ENCODE measurements at regions not wholly inside any gene's neighbourhood (a gene's known extent, or its start where the extent isn't known, plus 50 kb on each side); places are given as distances from the start of the nearest gene placed in this dataset.
"Not testable (repeated sequence)": the region's sequence is repeated elsewhere in the genome, so short reads cannot be mapped to it uniquely, and the experiment has no call there.

- Histone ChIP-seq H2AFZ (ENCODE audit: control insufficient read depth, low read length) (no peak overlapping the region), H3K4me2 (ENCODE audit: control insufficient read depth, extremely low read depth, insufficient read depth, low read depth, low read length) (no peak overlapping the region), H3K4me1 (ENCODE audit: control insufficient read depth, extremely low read depth, insufficient read depth, low read length) (peaks cover 18% of the 10 kb centered on the region), H3K9ac (ENCODE audit: control insufficient read depth, extremely low read depth, insufficient read depth, low read length) (no peak overlapping the region), H3K79me2 (ENCODE audit: control insufficient read depth, insufficient read depth, low read length) (no peaks in the 10 kb centered on the region), H4K20me1 (ENCODE audit: control insufficient read depth, extremely low read depth, insufficient read depth, low read length) (no peaks in the 10 kb centered on the region), H3K36me3 (ENCODE audit: control insufficient read depth in 2 of 2, extremely low read depth in 1 of 2, insufficient read depth in 2 of 2, low read length in 2 of 2) (no peaks in the 10 kb centered on the region), H3K27me3 (ENCODE audit: control insufficient read depth, extremely low read depth, insufficient read depth, low read length) (no peaks in the 10 kb centered on the region), H3K4me3 (ENCODE audit: control insufficient read depth in 2 of 3, extremely low read depth in 1 of 3, insufficient read depth in 2 of 3, low read depth in 1 of 3, low read length in 3 of 3) (no peak overlapping the region), H3K9me1 (ENCODE audit: control insufficient read depth, extremely low read depth, insufficient read depth, low read length) (no peaks in the 10 kb centered on the region), H3K27ac (ENCODE audit: control insufficient read depth, insufficient read depth, low read length) (no peak overlapping the region), H3K9me3 (ENCODE audit: control insufficient read depth, low read depth, low read length) (no peaks in the 10 kb centered on the region)
- FAIRE-seq (no peak), DNase-seq (ENCODE audit: low read depth, low spot score) (no peak)
- dilution Hi-C loops (cut with MboI; ENCODE audit: extremely low pct_ligation_motif_present, low sequenced_read_pairs) = no loop called here
- no peak for TF ChIP-seq CTCF (optimal IDR thresholded peaks at IDR 0.05 in 1 of 3, IDR thresholded peaks at IDR 0.05 in 1 of 3, conservative IDR thresholded peaks at IDR 0.05 in 1 of 3; ENCODE audit: extremely low read depth in 1 of 3, insufficient read depth in 2 of 3, low read length in 3 of 3)
- TF ChIP-seq EZH2 (IDR thresholded peaks at IDR 0.05; ENCODE audit: low read length) = no peak
These were observed 105.9 kb upstream of the PIAS1 start for GRCh38 chr15:67948215-67948614.

GRCh38 chr15:67951187-67951586 is 102.9 kb upstream of the PIAS1 start:
- H3K9me1 ChIP-seq (ENCODE audit: control insufficient read depth, extremely low read depth, insufficient read depth, low read length); DNase-seq (ENCODE audit: low read depth, low spot score); H3K79me2 ChIP-seq (ENCODE audit: control insufficient read depth, insufficient read depth, low read length); H3K36me3 ChIP-seq (ENCODE audit: control insufficient read depth in 2 of 2, extremely low read depth in 1 of 2, insufficient read depth in 2 of 2, low read length in 2 of 2); H3K27me3 ChIP-seq (ENCODE audit: control insufficient read depth, extremely low read depth, insufficient read depth, low read length); H3K4me2 ChIP-seq (ENCODE audit: control insufficient read depth, extremely low read depth, insufficient read depth, low read depth, low read length); H3K9ac ChIP-seq (ENCODE audit: control insufficient read depth, extremely low read depth, insufficient read depth, low read length); H3K4me3 ChIP-seq (ENCODE audit: control insufficient read depth in 2 of 3, extremely low read depth in 1 of 3, insufficient read depth in 2 of 3, low read depth in 1 of 3, low read length in 3 of 3); H3K9me3 ChIP-seq (ENCODE audit: control insufficient read depth, low read depth, low read length); FAIRE-seq; dilution Hi-C loops (cut with MboI; ENCODE audit: extremely low pct_ligation_motif_present, low sequenced_read_pairs); H2AFZ ChIP-seq (ENCODE audit: control insufficient read depth, low read length); H3K27ac ChIP-seq (ENCODE audit: control insufficient read depth, insufficient read depth, low read length); H4K20me1 ChIP-seq (ENCODE audit: control insufficient read depth, extremely low read depth, insufficient read depth, low read length): not testable (repeated sequence)
- H3K4me1 ChIP-seq (ENCODE audit: control insufficient read depth, extremely low read depth, insufficient read depth, low read length) = peaks cover 17% of the 10 kb centered on the region

- DNase-seq (ENCODE audit: low read depth, low spot score) (no peak), FAIRE-seq (no peak)
- Histone ChIP-seq H4K20me1 (ENCODE audit: control insufficient read depth, extremely low read depth, insufficient read depth, low read length) (no peaks in the 10 kb centered on the region), H3K4me1 (ENCODE audit: control insufficient read depth, extremely low read depth, insufficient read depth, low read length) (peaks cover 5% of the 10 kb centered on the region), H3K9ac (ENCODE audit: control insufficient read depth, extremely low read depth, insufficient read depth, low read length) (no peak overlapping the region), H3K4me3 (ENCODE audit: control insufficient read depth in 2 of 3, extremely low read depth in 1 of 3, insufficient read depth in 2 of 3, low read depth in 1 of 3, low read length in 3 of 3) (no peak overlapping the region), H3K27ac (ENCODE audit: control insufficient read depth, insufficient read depth, low read length) (no peak overlapping the region), H3K9me1 (ENCODE audit: control insufficient read depth, extremely low read depth, insufficient read depth, low read length) (no peaks in the 10 kb centered on the region), H3K9me3 (ENCODE audit: control insufficient read depth, low read depth, low read length) (no peaks in the 10 kb centered on the region), H3K79me2 (ENCODE audit: control insufficient read depth, insufficient read depth, low read length) (no peaks in the 10 kb centered on the region), H3K27me3 (ENCODE audit: control insufficient read depth, extremely low read depth, insufficient read depth, low read length) (no peaks in the 10 kb centered on the region), H2AFZ (ENCODE audit: control insufficient read depth, low read length) (no peak overlapping the region), H3K36me3 (ENCODE audit: control insufficient read depth in 2 of 2, extremely low read depth in 1 of 2, insufficient read depth in 2 of 2, low read length in 2 of 2) (no peaks in the 10 kb centered on the region), H3K4me2 (ENCODE audit: control insufficient read depth, extremely low read depth, insufficient read depth, low read depth, low read length) (no peak overlapping the region)
- dilution Hi-C loops (cut with MboI; ENCODE audit: extremely low pct_ligation_motif_present, low sequenced_read_pairs) = no loop called here
- TF ChIP-seq EZH2 (IDR thresholded peaks at IDR 0.05; ENCODE audit: low read length) = no peak
- TF ChIP-seq CTCF (optimal IDR thresholded peaks at IDR 0.05 in 1 of 3, IDR thresholded peaks at IDR 0.05 in 1 of 3, conservative IDR thresholded peaks at IDR 0.05 in 1 of 3; ENCODE audit: extremely low read depth in 1 of 3, insufficient read depth in 2 of 3, low read length in 3 of 3) = no peak
These were observed 100.8 kb upstream of the PIAS1 start for GRCh38 chr15:67953299-67953698.
